GM18870 (cell line): ENCODE measurements at regions not wholly inside any gene's neighbourhood (a gene's known extent, or its start where the extent isn't known, plus 50 kb on each side); places are given as distances from the start of the nearest gene placed in this dataset.
A peak's percentile ranks its signal among the peaks of the same experiment; 100 is the strongest.

Experiments used
- ATAC-seq: cut with Tn5 transposase; IDR thresholded peaks from one replicate; pipeline ENCODE4 v1.9.1; 2021; ENCODE audit warnings: moderate library complexity; ENCODE audit not compliant: unreplicated experiment

DNA sequence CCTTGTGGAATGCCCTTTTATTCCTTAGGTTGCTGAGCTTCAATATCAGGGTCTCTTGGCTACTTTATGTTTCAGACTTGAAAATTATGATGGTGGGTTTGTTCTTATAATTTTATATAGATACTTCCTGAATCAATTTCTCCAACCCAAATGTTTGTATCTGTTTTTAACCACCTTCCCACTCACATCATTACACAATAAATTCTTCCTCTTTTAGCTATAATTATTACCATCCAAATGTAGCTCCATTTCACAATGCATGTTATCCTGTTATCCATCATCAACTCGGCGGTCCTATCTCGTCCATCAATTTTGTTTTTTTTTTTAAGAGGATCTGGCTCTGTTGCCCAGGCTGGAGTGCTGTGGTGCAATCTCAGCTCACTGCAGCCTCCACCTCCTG, 357.6 kb upstream of the ZP4 start:
- no peak for ATAC-seq

DNA sequence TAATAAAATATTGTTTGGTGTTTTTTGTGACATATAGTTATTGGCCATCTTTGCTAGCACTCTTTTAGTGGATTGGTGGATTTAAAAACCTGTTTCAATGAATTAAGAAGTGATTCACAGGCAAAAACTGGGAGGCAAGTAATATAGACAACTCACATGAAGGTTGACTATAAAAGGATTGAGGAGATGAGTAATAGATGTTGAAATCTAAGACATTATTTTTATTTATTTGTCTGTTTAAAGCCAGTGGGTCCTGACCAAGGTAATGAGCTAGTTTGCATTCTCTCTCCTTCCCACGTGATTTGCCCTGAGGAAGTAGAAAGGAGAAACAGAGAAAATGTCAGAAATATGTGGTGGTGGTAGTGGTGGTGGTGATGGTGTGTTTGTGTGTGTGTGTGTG, 351.5 kb upstream of the ZP4 start:
- ATAC-seq = no peak

- ATAC-seq = no peak
Observed at GRCh38 chr1:238241607-238242006, 350.9 kb upstream of the ZP4 start.

GRCh38 chr1:238239343-238239742, 348.6 kb upstream of the ZP4 start:
- ATAC-seq = no peak

- no peak for ATAC-seq
Observed at GRCh38 chr1:238233966-238234365, 343.2 kb upstream of the ZP4 start.

DNA sequence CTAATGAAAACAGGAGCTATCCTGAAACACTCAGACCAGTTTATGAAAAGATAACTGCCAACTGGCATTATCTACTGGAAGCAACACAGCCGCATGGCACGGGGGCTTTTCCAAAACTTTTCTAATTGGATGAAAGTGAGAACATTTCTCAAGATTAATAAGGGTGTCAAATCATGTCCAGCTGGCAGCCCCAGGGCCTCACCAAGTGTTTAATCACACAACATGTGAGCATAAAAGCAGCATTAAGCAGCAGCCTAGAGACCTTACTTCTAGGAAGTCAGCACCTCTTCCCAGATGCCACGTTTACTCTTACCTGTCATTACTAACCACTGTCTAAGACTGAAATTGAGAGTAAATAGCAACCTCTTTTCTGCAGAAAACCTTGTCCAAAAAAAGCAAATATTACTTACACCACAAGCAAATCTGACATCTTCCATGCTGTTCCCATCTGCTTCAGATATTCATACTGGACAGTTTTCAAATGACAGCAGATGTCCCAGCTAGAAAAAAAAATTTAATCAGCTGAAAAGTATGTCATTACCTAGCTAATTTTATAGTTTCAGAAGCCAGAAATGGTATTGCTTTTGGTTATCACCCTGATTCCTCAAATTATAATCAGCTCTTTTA, 341.5 kb upstream of the ZP4 start:
- no peak for ATAC-seq

GRCh38 chr1:238226810-238227209, 336.1 kb upstream of the ZP4 start:
- ATAC-seq = no peak

DNA sequence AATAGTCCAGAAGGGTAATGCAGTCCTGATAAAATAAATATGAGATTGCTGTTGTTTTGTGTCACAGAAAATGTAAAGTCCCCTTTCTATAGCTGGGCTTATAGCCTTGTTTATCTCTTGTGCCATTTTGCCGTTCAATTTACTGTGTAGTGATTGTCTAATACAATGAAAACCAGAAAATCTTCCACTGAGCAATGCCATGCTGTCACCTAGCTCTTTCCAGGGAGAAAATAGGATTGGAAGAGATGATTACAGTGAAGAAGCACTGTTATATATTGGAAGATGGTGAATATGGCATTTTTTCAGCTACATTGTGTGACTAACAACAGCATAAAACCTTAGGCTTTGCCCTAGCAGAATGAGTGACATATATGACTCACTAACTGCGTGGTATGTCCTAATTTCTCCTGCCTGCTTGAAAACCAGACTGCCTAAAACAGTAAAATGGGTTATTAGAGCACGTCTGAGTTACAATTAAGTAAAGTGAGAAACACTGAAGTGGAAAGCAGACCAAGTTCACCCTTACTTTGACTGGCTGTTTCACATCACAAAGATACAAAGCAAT, 332.4 kb upstream of the ZP4 start:
- no peak for ATAC-seq

- ATAC-seq = no peak
Observed at GRCh38 chr1:238221738-238222137, 331.0 kb upstream of the ZP4 start.

- ATAC-seq = no peak
Observed at GRCh38 chr1:238214449-238214848, 323.7 kb upstream of the ZP4 start.

DNA sequence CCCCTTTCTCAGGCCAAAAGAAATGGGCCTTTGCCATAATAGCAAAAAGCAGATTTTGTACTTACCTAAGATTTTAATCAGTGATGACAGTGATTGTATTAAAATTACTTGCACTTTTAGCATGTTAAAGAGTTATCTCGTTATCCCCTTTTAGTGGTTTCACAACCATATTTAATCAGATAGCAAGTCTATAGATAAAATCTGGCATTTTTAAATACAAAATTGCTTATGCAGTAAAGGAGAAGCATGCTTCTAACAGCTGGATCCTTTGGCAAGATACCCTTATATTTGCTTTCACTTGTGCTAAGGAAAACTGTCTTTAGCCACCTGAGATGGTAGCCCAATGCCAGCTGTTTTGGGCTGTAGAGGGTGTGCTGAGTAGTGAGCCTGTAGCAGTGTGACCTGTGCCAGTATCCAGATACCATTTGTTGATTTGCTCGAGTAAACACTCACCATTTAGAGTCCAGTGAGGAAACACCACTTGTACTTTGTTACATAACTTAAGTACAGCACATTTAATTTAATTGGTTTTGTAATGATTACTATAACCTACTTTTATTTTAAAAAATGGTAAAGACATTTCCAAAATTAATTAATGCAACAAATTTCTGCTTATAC, 314.4 kb upstream of the ZP4 start:
- ATAC-seq = no peak

DNA sequence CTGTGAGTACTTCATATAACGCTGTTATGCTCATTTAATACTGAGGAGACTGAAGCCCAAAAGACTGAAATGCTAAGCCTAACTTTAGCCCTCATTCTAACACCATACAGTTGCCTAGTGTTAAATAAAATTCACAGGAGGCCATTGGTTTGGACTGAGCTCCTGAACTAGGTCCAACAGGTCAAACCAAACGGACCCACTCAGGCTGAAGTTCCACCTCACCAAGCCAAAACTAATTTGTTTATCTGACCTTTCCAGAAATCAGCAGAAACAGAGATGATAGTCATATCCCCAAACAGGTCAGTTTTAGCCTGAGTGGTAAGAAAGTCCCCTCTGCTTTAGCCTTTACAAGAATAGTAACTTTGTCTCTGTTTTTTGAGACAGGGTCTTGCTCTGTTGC, 311.3 kb upstream of the ZP4 start:
- ATAC-seq = no peak

DNA sequence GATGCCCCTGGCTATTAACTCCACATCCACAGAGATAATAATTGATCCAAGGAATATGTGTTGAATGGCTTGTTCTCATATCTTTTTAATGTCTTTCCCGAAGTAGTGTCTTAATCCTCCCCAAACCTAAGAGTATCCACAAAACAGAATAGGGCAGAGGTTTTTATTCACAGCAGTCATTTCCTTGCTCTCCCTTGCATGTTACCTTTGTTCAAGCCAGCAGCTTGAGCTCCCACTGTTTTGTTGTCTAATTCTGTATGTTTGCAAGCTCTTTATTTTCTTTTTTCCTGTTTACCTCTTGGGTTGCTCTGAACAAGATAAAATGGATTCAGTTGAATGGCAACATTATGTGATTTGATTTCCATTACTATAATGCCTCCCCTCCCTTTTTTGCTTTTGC, 308.6 kb upstream of the ZP4 start:
- no peak for ATAC-seq

DNA sequence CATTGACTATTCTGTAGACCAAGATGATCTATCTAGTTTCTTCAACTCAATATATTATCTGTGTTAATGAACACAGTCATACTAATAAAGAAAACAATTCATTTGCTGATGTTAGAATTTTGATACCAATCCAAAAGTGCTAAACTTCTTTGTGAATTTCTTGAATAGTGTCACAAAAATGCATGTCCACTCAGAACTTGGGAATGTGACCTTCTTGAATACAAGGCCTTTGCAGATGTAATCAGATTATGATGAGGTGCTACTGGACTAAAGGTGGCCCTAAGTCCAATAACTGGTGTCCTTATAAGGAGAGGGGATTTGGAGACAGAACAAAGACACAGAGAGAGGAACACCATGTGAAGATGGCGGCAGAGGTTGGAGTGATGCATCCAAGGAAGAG, 305.8 kb upstream of the ZP4 start:
- ATAC-seq = no peak

GRCh38 chr1:238191170-238191569, 300.4 kb upstream of the ZP4 start:
- peak; percentile 65 for ATAC-seq

GRCh38 chr1:238187575-238187949, 296.8 kb upstream of the ZP4 start:
- no peak for ATAC-seq

DNA sequence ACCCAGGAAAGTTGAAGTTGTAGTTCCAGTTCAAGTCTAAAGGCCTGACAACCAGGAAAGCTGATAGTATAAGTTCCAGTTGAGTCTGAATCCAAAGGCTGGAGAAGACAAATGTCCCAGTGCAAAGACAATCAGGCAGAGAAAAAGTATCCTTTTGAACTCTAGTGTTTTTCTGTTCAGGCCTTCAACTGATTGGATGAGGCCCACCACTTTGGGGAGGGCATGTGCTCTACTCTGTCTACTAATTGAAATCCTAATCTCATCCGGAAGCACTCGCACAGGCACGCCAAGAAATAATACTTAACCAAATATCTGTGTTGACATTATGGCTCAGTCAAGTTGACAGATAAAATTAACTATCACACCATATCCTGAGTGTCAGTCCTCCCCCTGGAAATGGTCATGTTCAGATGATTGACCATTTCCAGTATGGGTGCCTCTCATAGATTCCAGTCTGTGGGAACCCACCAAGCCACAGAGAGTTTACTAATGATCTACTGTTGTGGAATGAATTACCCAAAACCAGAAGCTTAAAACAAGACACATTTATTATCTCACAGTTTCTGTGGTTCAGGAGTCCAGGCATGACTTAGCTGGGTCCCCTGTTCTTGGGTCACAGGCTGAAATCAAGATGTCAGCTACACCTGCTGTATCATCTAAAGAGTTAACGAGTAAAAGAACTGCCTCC, 296.3 kb upstream of the ZP4 start:
- ATAC-seq = no peak

GRCh38 chr1:238177960-238178645, 287.4 kb upstream of the ZP4 start:
- ATAC-seq = no peak

- no peak for ATAC-seq
Observed at GRCh38 chr1:238177351-238177750, 286.6 kb upstream of the ZP4 start.

DNA sequence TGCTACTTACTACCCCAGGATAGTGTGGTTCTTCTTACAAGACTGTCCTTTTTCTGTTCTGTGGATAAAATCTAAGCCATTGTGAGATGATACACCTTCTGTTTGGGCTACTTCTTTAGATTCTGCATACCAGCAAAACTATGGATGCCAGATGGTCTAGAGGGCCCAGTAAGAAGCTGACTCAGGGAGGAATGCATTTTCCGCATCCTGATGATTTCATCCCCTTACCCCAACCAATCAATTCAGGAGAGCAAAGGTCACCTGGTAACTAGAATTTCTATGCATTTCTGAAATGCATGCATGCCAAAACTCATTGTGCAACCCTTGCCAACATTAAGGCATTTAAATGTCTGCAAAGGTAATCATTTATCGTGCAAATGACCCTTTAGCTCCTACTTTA, 285.7 kb upstream of the ZP4 start:
- ATAC-seq = no peak

GRCh38 chr1:238171985-238172384, 281.3 kb upstream of the ZP4 start:
- no peak for ATAC-seq

- ATAC-seq = no peak
Observed at GRCh38 chr1:238161955-238162354, 271.2 kb upstream of the ZP4 start.
